ENCODE measurements at regions not wholly inside any gene's neighbourhood (a gene's known extent, or its start where the extent isn't known, plus 50 kb on each side); places are given as distances from the start of the nearest gene placed in this dataset.
A peak's percentile ranks its signal among the peaks of the same experiment; 100 is the strongest.
"Not testable (repeated sequence)": the region's sequence is repeated elsewhere in the genome, so short reads cannot be mapped to it uniquely, and the experiment has no call there.

- DNase-seq (ENCODE audit: low read depth) = no peak
Observed at GRCh38 chr16:82301146-82301755, 131.2 kb upstream of the MPHOSPH6 start.

GRCh38 chr16:82300374-82300951 lies 130.4 kb upstream of the MPHOSPH6 start:
- DNase-seq (ENCODE audit: low read depth) = no peak

- DNase-seq (ENCODE audit: low read depth) = no peak
Observed at GRCh38 chr16:82298472-82298871, 128.4 kb upstream of the MPHOSPH6 start.

- DNase-seq (ENCODE audit: low read depth) = no peak
Observed at GRCh38 chr16:82295290-82296201, 125.5 kb upstream of the MPHOSPH6 start.

GRCh38 chr16:82293671-82294070 lies 123.6 kb upstream of the MPHOSPH6 start:
- no peak for DNase-seq (ENCODE audit: low read depth)

GRCh38 chr16:82287937-82288336 lies 117.9 kb upstream of the MPHOSPH6 start:
- DNase-seq (ENCODE audit: low read depth) = no peak

GRCh38 chr16:82282662-82283061 lies 112.6 kb upstream of the MPHOSPH6 start:
- DNase-seq (ENCODE audit: low read depth) = no peak

- DNase-seq (ENCODE audit: low read depth) = no peak
Observed at GRCh38 chr16:82281544-82281943, 111.5 kb upstream of the MPHOSPH6 start.

GRCh38 chr16:82280867-82281266 lies 110.8 kb upstream of the MPHOSPH6 start:
- no peak for DNase-seq (ENCODE audit: low read depth)

GRCh38 chr16:82275349-82275748 lies 105.3 kb upstream of the MPHOSPH6 start:
- not testable (repeated sequence) for DNase-seq (ENCODE audit: low read depth)

- DNase-seq (ENCODE audit: low read depth) = no peak
Observed at GRCh38 chr16:82271636-82272035, 101.6 kb upstream of the MPHOSPH6 start.

- not testable (repeated sequence) for DNase-seq (ENCODE audit: low read depth)
Observed at GRCh38 chr16:82267675-82268074, 97.7 kb upstream of the MPHOSPH6 start.

GRCh38 chr16:82265809-82266208 lies 95.8 kb upstream of the MPHOSPH6 start:
- no peak for DNase-seq (ENCODE audit: low read depth)

GRCh38 chr16:82264756-82265155 lies 94.7 kb upstream of the MPHOSPH6 start:
- DNase-seq (ENCODE audit: low read depth) = no peak

GRCh38 chr16:82263521-82264143 lies 93.6 kb upstream of the MPHOSPH6 start:
- DNase-seq (ENCODE audit: low read depth) = peak; percentile 52

GRCh38 chr16:82262244-82262643 lies 92.2 kb upstream of the MPHOSPH6 start:
- DNase-seq (ENCODE audit: low read depth) = no peak

- DNase-seq (ENCODE audit: low read depth) = peak; percentile 15
Observed at GRCh38 chr16:82260212-82260795, 90.3 kb upstream of the MPHOSPH6 start.

- DNase-seq (ENCODE audit: low read depth) = no peak
Observed at GRCh38 chr16:82259731-82260130, 89.7 kb upstream of the MPHOSPH6 start.

GRCh38 chr16:82257990-82258389 lies 88.0 kb upstream of the MPHOSPH6 start:
- no peak for DNase-seq (ENCODE audit: low read depth)

GRCh38 chr16:82252582-82252981 lies 82.6 kb upstream of the MPHOSPH6 start:
- DNase-seq (ENCODE audit: low read depth) = no peak

GRCh38 chr16:82248677-82249076 lies 78.7 kb upstream of the MPHOSPH6 start:
- DNase-seq (ENCODE audit: low read depth) = no peak

All from RPMI7951 (cell line).